Renal cortical epithelial cell (primary cell): ENCODE measurements at regions not wholly inside any gene's neighbourhood (a gene's known extent, or its start where the extent isn't known, plus 50 kb on each side); places are given as distances from the start of the nearest gene placed in this dataset.
"Not testable (repeated sequence)": the region's sequence is repeated elsewhere in the genome, so short reads cannot be mapped to it uniquely, and the experiment has no call there.

Experiments
- DNase-seq: peaks from one replicate; pipeline ENCODE4 v3.0.0-alpha.2; 2011; ENCODE audit warnings: low read depth

DNA sequence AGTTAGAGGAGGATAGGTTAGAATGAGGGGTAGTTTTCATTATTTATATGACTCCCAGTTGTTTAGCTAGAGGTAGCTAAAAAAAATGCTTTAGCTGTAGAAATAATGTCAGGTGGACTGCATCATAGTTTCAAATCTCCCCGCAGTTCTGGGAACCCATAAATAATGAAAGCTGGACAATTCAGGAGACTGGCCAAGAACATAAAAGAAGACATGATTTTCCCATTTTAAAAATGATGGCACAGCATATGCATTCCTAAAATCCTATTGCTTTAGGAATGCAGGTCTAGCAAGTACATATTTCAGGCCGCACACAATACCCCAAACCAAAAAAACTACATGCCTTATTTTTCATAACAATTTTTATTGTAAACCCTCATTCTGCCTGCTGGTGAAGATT is 143.3 kb downstream of the CTH start:
- no peak for DNase-seq

- no peak for DNase-seq
These were observed 145.5 kb downstream of the CTH start for GRCh38 chr1:70556541-70556940.

DNA sequence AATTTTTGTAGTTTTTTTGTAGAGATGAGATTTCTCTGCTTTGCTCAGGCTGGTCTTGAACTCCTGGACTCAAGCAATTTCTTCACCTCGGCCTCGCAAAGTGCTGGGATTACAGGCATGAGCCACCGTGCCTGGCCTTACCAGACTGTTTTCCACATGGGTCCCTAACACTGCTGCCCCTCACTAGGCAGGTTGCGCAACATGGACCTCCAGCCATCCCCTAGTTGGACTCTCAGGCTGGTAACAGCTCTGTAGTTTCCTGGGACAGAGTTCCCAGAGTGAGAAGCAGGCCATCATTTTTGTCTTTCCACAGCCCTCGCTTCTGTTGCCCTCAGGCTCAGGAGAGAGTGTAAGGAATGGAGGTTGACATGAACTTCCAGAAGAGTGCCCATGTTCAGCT is 156.1 kb downstream of the CTH start:
- no peak for DNase-seq

- no peak for DNase-seq
These were observed 160.1 kb downstream of the CTH start for GRCh38 chr1:70571191-70571590.

- DNase-seq: no peak
These were observed 162.3 kb downstream of the CTH start for GRCh38 chr1:70573317-70573843.

DNA sequence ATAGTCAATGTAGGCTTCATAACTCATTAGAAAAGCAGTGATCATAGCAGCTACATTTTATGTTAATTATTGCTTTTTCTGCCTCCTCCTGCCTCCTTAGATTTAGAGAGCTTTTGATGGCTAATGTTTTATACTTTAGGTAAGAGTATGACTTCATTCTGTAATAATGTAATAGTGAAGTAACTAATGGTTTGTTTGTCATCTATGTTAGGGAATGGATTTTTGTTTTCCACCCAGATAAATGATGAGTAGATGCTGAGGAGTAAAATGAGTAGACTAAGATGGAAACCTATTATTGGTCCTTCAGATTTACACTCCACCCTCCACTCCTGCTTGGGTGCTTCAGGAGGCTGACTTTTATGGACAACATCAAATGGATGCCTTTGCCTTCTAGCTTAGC is 170.6 kb downstream of the CTH start:
- DNase-seq: peak; percentile 16

- DNase-seq: peak; percentile 96
These were observed 172.5 kb downstream of the CTH start for GRCh38 chr1:70583522-70583921.

GRCh38 chr1:70586046-70586445 is 175.0 kb downstream of the CTH start:
- DNase-seq: no peak

GRCh38 chr1:70587872-70588366 is 176.9 kb downstream of the CTH start:
- DNase-seq: no peak

- DNase-seq: not testable (repeated sequence)
These were observed 182.5 kb downstream of the CTH start for GRCh38 chr1:70593551-70593950.

DNA sequence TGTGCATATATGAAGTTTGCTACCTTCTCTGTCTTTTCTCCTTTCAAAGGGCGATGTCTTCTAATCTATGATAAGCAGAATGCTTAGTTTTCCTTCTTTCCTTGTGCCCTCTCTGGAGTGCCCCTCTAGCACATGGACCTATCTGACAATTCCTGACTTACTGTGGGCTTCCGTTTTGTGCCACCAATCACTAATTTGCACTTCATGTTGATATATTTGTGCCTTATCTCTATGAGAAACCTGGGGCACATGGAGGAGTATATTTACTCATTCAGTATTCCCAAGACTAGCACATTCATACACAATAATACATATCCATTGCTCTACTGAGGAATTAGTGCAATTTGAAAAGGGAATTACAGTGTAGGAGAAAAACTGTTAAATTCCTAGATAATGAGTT is 197.7 kb downstream of the CTH start:
- DNase-seq: no peak

GRCh38 chr1:70610164-70610563 is 199.1 kb downstream of the CTH start:
- DNase-seq: not testable (repeated sequence)

GRCh38 chr1:70616946-70617345 is 205.9 kb downstream of the CTH start:
- no peak for DNase-seq

DNA sequence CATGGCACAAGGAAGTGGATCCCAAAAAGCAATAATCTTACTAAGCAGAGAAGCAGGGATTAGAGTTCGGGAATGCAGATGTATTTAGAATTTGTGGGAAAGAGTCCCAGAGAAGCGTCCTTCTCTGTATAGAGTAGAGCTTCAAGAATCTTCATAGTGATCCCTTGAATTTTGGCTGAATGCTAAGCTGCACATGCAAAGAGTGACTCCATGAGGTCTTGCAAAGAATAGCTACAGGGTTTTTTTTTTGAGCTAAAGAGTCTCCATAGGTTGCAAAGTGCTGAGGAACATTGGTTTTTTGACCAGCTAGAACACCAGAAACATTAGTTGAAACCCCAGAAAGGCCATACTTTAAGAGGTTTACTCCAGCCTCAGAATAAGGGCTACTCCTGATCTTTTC is 206.7 kb downstream of the CTH start:
- peak; percentile 3 for DNase-seq

- peak; percentile 36 for DNase-seq
These were observed 216.8 kb downstream of the CTH start for GRCh38 chr1:70627910-70628309.

GRCh38 chr1:70628973-70629372 is 217.9 kb downstream of the CTH start:
- no peak for DNase-seq

GRCh38 chr1:70633004-70633403 is 221.9 kb downstream of the CTH start:
- no peak for DNase-seq

GRCh38 chr1:70635868-70636267 is 224.8 kb downstream of the CTH start:
- no peak for DNase-seq

DNA sequence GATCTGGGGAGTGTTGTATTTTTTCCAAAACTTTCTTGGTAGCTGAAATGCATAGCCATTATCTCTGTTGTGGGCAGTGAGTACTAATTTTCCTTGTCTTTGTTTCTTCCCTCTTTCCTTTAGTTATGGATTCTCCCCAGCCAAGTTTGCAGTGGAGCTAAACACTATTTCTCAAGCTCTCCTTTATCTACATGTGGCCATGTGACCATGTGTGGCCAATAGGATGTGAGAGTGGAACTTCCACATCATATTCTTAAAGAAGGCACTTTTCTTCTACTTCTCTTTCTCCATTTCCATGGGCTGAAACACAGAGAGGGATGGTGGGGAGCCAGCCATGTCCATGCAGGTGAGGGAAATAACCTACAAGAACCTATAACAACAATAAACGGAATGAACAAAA is 230.8 kb downstream of the CTH start:
- DNase-seq: no peak

GRCh38 chr1:70656361-70656760 is 245.3 kb downstream of the CTH start:
- DNase-seq: no peak

GRCh38 chr1:70659891-70660290 is 248.8 kb downstream of the CTH start:
- DNase-seq: no peak

DNA sequence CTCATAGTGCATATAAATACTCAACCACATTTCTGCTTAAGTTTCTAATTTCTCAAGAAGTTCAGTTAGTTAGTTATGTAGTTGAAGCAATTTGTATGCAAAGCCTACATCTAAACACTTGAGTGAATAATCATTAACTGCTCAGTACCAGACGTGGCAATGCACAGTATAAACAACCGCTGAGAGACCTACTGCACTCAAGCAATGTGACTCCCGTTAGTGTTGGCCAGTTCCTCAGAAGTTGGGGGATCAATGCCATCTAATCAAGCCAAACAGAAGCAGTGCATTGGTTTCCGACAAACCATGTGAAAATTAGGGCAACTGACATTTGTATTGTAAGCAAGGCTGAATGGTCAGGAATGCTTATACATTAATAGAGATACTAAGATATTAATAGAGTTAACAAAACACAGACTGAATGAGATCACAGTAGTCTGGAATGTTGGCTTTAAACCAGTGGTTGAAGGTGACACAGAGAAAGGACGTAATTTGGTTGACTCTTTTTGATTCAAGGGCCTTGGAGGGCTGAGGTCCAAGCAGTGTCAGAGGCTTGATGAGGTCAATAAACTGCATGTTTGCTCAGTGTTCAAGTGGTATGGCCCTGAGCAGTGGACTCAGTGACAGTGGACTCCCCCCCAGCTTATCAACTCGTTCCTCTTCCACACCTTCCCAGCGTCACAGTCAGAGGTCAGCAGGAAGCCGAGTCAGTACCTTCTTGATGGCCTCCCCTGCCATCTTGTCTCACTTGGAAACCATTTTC is 255.5 kb downstream of the CTH start:
- DNase-seq: peak; percentile 90

GRCh38 chr1:70667494-70668170 is 256.6 kb downstream of the CTH start:
- DNase-seq: peak; percentile 77
